Putamen (tissue), 1 donor: ENCODE measurements at regions not wholly inside any gene's neighbourhood (a gene's known extent, or its start where the extent isn't known, plus 50 kb on each side); places are given as distances from the start of the nearest gene placed in this dataset.

ENCODE experiments used
- DNase-seq: peaks from one replicate; pipeline ENCODE4 v3.0.0-alpha.2; 2016; ENCODE audit warnings: low spot score

DNA sequence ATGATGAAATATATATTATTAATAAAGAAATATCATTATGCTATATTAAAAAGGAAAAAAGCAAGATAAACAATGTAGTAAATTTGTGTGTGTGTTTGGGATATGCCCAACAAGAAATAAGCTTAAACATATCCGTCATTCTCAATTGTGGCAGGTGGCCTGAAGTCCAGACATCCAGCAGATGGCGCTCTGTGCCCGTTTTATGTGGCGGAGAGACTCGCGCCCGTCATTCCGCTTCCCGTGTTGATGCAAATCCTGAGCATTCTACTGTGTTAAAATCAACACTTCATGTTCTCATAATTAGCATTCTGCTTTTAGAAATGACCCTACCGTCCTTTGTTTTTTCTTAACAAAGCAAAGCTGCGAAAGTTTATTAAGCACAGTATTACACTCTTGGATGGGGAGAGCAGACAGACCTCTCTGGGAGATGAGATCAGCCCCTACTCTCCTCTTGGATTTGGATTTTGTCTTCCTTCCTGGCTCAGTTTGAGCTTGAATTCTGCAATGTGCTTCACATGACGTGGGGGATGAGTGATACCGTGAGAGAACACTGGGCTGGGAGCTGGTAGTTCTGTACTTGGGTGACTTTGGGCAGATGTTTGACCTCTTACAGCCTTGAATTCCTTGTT lies 125.8 kb downstream of the MCHR2 start:
- DNase-seq, result peak; percentile 65
